ENCODE measurements at regions not wholly inside any gene's neighbourhood (a gene's known extent, or its start where the extent isn't known, plus 50 kb on each side); places are given as distances from the start of the nearest gene placed in this dataset.
A peak's percentile ranks its signal among the peaks of the same experiment; 100 is the strongest.

GRCh38 chr13:105638426-105638825 lies 897.0 kb downstream of the EFNB2 start:
- no peak for DNase-seq (ENCODE audit: low read depth, low spot score)
- H3K4me3 ChIP-seq (ENCODE audit: low read depth, low read length), result no peak overlapping the region
- in situ Hi-C loops (cut with HindIII; ENCODE audit: low sequenced_read_pairs), result no loop called here
- no peak for TF ChIP-seq CTCF (IDR thresholded peaks at IDR 0.05; ENCODE audit: low read depth, low read length)

DNA sequence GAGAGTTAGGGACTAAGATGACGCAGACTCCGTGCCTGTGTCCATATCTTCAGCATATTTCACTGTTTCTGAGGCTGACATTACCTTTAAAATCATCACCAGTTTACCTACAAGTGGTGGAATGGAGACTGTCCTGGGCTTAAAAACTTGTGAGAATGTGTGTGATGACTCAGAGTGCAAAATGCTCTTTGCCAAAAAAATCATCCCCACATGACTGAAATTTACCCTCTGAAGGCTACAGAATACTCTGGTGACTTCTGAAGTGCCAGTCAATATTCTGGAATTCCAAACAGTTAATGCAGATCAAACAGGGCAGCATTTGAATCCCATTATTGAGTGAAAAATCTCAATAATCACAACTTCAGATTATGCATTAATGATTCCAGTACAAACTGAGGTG lies 901.4 kb downstream of the EFNB2 start:
- TF ChIP-seq CTCF (IDR thresholded peaks at IDR 0.05; ENCODE audit: low read depth, low read length), result no peak
- DNase-seq (ENCODE audit: low read depth, low spot score), result no peak
- in situ Hi-C loops (cut with HindIII; ENCODE audit: low sequenced_read_pairs), result no loop called here
- H3K4me3 ChIP-seq (ENCODE audit: low read depth, low read length), result no peak overlapping the region

DNA sequence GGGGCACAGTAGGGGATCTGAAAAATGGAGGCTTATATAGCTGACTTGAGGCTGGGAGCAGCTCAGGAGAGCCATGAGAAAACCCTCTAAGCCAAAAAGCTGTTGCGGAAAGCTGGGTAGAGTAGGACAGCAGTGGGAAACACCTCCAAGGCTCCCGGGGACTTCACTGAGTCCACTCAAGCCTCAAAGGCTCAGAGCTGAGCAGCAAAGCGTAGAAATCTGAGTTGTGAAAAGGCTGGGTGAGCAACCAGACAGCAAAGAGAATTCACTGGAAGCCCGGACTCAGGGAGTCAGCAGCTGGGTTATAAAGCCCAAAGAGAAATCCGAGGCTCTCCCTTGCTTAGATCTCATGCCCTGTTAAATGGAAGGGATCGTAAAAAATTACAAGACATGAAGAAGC lies 905.0 kb downstream of the EFNB2 start:
- in situ Hi-C loops (cut with HindIII; ENCODE audit: low sequenced_read_pairs), result no loop called here
- no peak overlapping the region for H3K4me3 ChIP-seq (ENCODE audit: low read depth, low read length)
- DNase-seq (ENCODE audit: low read depth, low spot score), result no peak
- no peak for TF ChIP-seq CTCF (IDR thresholded peaks at IDR 0.05; ENCODE audit: low read depth, low read length)

- peak; percentile 37 for DNase-seq (ENCODE audit: low read depth, low spot score)
- in situ Hi-C loops (cut with HindIII; ENCODE audit: low sequenced_read_pairs), result no loop called here
- no peak overlapping the region for H3K4me3 ChIP-seq (ENCODE audit: low read depth, low read length)
- no peak for TF ChIP-seq CTCF (IDR thresholded peaks at IDR 0.05; ENCODE audit: low read depth, low read length)
Measured at GRCh38 chr13:105627270-105627669, 908.2 kb downstream of the EFNB2 start.

DNA sequence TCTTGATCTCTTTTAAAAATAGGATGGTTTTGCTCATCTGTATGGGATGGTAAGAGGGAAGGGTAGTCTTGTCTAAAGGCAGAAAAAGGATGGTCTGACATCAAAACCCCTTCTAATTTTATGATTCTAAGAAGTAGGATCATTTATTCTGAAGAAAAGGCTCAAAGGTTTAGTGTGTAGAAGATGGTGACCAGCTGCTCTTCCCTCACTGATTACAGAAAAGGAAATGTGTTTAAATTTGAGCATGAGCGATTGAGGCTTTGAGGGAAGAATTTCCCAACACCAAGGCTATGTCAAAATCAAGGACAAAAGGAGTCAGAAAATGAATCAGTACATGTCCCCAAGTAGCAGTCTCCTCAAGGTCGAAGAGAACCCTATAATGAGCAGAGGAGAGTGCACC lies 909.8 kb downstream of the EFNB2 start:
- in situ Hi-C loops (cut with HindIII; ENCODE audit: low sequenced_read_pairs), result no loop called here
- no peak for TF ChIP-seq CTCF (IDR thresholded peaks at IDR 0.05; ENCODE audit: low read depth, low read length)
- DNase-seq (ENCODE audit: low read depth, low spot score), result no peak
- no peak overlapping the region for H3K4me3 ChIP-seq (ENCODE audit: low read depth, low read length)

DNA sequence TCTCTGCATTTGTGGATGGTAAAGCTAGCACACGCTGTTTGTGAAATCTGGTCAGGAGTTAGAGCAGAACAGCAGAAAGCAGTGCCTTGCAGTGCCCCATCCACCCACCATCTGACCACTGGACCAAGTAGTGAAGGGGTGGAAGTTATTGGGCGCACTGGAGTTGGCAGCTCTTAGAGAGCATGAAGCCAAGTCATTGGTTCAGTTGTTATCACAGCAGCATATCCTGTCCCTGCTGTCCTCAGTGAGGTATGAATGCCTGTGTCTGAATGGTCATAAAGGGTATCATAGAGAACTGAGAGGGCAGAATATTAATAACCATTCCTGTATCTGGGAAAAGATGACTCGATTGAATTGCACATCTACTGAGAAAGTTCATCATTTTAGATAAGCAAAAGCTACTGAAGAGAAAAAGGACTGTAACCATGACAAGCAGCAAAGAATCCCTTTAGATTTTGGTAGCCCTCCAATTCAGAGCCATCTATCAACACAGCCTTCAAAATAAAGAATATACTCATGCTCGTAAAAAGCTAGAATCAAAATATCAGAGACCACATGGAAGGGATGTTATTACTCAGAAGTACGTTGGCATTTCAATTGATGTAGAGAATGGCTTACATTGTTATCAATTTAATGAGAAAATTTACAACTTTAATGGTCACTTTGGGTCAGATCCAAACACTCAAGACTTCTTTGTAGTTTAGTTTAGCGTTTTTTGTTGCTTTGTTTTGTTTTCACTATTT lies 919.0 kb downstream of the EFNB2 start:
- TF ChIP-seq CTCF (IDR thresholded peaks at IDR 0.05; ENCODE audit: low read depth, low read length), result no peak

More for the DNA sequence above, 919.0 kb downstream of the EFNB2 start:
- peak; percentile 33 for DNase-seq (ENCODE audit: low read depth, low spot score)
- no peak overlapping the region for H3K4me3 ChIP-seq (ENCODE audit: low read depth, low read length)
- in situ Hi-C loops (cut with HindIII; ENCODE audit: low sequenced_read_pairs), result no loop called here

Measured in astrocyte of the spinal cord (primary cell).